CD4-positive, alpha-beta T cell treated with Interleukin-12 subunit alpha and Interleukin-12 subunit beta, for 1 hour (primary cell): ENCODE measurements at regions not wholly inside any gene's neighbourhood (a gene's known extent, or its start where the extent isn't known, plus 50 kb on each side); places are given as distances from the start of the nearest gene placed in this dataset.

Experiments used
- DNase-seq: peaks from one replicate; pipeline ENCODE4 v3.0.0-alpha.2; 2020

GRCh38 chr7:31456646-31457368, 57.1 kb upstream of the ITPRID1 start:
- no peak for DNase-seq

DNA sequence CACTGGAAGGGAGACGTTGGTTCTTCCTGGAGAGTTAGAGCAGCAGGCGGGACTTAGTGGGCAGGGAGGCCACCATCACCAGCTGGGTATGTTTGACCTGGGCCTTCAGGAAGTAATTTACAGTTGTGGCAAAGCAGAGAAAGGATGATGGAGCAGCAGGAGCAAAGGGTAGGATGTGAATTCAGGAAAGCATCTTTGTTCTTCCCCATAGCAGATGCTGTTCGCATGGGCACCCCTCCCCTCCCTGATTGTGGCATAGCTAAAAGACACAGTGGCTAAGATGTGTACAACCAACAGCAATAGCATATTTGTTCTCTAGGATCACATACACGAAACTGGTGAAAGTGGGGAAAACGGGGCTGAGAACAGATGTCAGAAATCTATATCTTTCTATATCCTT, 56.3 kb upstream of the ITPRID1 start:
- no peak for DNase-seq

DNA sequence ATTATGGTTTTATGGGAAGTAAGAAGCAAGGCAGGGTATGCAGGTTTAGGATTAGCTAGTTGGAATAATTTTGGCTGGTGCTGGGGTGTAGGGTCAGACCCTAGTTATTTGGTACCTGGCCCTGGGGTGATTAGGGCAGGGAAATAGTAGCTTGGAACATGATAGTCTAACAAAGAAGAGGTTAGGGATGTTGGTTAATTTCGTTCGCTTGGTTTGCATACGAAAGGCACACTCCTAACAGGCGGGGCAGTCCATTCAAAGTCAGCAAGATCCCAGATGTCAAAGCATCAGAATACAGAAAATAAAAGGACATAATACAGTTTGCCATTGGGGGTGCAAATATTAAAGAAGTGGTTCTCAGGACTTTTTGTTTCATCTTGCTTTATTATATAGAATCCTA, 55.7 kb upstream of the ITPRID1 start:
- DNase-seq: no peak

- no peak for DNase-seq
Observed at GRCh38 chr7:31462636-31463035, 51.3 kb upstream of the ITPRID1 start.
